Kasumi-1 (cell line): ENCODE measurements at regions not wholly inside any gene's neighbourhood (a gene's known extent, or its start where the extent isn't known, plus 50 kb on each side); places are given as distances from the start of the nearest gene placed in this dataset.

Source experiments
- DNase-seq, 2 experiments: peaks; one replicate each; lab custom pipeline; 2025; lab: John Stamatoyannopoulos, UW

DNA sequence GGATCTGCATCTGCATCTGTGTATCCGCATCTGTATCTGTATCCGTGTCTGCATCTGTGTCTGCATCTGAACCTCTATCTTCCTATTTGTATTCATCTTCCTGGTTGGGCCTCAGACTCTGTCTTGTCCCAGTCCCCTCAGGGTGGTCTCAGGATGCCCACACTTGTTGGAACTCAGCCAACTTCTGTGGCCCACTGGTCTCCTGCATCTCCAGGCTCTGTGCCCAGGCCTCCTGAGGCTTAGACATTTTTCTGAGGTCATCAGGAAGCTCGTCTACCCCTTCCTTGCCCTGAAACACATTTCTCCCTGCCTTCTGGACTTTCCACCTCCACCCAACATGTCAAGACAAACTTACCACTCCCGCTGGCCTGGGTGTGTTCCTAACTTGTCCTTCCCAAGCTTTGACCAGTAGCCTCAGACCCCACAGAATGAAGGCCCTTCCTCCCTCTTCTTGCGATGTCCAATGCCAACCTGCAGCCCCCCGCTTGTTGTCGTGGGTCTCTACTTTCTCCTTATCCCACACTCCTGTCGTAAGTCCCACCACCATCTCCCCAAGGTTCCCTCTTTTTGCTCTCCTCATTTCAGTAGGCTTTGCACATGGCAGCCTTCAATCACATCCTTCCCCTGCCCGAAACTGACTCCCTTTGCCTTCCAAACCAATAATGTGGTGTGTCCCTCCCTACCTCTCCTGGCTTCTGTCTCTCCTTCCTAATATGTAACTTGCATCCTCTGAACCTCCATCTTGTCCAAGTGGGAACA is 176.5 kb downstream of the DLL1 start:
- DNase-seq = no peak

GRCh38 chr6:170113141-170113540 is 177.7 kb downstream of the DLL1 start:
- no peak for DNase-seq

DNA sequence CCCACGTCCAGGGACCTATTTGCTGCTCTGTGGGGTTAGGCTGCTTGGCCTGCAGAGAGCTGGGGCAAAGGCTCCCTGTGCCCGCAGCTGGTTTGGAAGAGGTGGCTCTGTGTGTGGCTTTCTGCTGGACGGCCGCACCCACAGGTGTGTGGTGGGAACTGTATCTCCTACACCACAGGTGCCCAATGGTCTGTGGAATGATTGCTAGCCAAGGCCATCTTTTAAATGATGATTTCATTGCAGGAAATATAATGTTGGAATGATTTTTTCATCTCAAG is 178.4 kb downstream of the DLL1 start:
- DNase-seq = no peak

DNA sequence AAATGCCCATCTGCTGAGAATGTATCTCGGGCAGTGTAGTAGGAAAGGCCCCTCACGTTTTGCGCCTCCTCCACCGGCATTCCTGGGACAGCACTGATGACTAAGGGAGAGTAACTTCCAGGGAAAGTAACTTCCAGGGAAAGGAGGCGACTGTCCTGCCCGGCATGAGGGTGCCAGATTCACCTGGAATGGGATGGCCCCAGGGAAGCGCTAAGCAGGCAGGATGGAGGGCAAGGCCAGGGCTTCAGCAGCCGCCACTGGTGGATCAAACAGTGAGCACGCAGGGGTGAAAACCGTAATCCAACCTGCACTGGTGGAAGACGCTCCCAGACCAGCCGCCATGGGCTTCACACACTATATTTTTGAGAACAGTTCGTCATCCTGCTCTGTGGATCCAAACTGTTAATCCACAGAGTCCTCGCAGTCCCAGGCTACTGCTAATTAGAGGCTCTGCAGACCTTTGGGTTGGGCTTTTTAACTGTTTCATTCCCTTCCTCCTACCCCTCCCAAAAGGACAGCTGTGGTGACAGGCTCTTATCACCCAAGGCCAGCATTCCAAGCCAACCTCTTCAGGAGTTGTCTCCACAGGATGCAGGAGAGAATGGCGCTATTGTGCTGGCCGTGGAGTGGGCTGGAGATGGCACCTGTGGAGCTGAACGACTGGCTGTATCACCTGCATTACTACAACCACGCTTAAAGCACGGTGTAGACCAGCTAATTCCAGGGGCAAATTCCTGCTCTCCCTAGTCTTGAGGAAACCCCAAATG is 178.9 kb downstream of the DLL1 start:
- DNase-seq = no peak

DNA sequence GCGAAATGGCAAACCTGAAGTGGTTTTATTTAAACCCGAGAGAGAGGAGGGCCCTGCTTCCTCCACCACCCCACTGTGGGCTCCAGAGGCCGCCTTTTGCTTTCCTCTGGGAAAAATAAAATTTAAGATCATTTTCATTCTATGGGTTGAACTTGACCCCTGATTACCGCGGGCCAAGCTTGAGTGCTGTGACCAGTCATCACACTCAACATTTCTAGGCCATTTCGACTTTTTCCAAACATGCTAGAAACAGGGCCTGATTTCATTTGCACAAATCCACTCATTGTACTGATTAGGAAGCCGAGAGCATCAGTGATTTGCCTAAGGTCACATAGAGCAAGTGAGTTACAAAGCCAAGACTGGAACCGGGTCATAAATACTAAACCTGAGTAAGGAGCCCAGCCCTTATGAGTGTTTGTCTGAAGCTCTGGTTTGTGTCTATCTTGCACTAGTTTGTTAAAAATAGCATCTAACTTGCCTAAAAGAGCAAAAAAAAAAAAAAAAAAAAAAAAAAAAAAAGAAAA is 179.7 kb downstream of the DLL1 start:
- DNase-seq = no peak

DNA sequence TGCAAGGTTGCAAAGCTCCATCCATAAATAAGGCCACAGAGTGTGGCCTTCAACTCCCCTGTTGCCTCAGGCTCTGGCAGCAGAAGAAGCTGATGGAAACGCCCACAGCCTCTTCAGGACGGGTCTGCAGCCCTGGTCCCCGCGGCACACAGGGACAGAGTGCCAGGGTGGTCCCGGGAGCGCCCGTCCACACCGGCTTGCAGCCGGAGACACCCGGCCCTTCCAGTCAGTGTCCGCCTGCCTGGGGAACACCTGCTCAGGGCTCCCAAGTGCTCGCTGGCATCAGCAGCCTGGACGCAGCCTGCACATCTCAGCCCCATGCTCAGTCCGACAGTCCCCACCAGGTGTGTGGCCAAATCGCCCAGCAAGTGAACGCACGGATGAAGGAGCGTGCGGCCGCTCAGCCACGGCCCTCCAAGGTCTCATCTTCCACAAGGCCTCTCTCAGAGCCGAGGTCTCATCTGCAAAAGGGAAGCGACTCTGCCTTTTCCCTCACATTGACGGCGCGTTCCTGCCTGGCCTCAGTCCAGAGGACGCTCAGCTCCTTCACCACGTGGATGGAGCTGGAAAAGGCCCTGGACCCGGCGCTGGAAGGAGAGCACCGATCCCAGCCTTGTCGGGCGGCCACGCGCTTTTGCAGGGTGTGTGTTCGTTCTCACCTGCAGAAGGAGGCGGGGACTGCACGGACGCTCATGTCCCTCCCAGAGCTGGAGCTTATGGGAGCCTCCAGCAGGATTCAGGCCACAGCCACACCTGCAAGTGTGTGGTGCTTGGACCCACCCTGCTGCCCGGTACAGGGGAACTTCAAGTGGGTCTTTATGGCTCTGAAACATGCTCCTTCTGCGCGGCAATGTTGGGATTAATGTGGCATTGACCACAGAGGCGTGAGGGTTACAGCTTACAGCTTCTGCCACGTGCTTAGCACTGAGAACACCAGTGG is 180.4 kb downstream of the DLL1 start:
- no peak for DNase-seq

DNA sequence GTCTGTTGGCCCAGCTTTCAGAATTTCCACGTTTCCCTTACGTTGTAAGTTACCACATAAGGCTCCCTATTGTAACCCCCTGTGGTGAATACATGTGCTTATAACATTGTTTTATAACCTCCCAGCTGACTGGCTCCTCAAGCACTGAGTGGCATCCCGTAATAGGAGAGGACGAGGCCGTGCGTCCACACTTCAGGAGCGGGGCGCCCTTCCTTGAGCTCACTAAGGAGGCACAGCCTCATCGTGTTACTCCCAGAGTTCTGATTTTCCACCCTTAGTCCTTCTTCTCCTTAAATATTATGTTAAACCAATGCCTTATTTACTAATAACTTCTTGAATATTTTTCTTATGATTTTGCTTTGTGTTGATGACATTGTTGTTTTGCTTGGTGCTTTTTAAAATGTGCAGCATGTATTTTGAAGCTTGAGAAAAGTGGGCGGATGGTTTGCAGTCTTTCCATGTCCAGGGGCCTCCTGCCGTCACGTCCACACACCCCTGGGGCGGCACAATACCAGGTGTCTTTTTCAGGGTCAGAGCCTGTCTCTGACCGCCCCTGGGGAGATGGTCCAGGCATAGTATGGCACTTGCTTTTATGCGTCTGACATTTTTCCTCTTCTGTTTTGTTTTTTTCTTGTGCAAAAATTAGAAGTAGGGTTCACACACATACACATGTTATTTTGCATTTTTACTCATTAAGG is 181.8 kb downstream of the DLL1 start:
- no peak for DNase-seq

GRCh38 chr6:170108456-170108855 is 182.4 kb downstream of the DLL1 start:
- no peak for DNase-seq

DNA sequence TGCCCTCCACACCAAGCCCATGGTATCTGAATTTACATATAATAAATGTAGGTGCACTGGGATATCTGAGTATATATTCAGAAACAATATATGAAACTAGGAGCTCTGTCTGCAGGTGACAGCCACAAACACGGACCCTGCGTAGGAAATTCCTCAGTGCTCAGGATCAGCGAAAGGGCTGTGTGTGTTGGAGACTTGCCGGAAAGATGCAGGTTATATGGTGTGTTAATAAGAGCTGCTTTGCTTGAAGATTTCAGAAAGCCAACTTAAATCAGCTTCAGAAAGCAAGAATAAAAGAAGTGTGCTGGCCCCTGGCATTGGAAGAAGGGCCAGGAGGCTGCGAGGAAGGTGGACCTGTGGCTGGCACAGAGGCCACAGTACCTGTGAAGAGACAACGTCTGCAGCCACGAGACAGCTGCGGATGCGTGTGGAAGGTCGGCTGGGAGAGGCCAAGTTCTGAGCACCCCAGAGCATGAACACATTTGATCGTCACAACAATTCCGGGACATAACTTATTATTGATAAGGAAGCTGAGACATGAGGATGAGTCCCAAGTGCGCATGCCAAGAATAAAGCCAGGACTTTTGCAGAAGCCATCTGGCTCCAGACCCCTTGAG is 183.2 kb downstream of the DLL1 start:
- DNase-seq = no peak

DNA sequence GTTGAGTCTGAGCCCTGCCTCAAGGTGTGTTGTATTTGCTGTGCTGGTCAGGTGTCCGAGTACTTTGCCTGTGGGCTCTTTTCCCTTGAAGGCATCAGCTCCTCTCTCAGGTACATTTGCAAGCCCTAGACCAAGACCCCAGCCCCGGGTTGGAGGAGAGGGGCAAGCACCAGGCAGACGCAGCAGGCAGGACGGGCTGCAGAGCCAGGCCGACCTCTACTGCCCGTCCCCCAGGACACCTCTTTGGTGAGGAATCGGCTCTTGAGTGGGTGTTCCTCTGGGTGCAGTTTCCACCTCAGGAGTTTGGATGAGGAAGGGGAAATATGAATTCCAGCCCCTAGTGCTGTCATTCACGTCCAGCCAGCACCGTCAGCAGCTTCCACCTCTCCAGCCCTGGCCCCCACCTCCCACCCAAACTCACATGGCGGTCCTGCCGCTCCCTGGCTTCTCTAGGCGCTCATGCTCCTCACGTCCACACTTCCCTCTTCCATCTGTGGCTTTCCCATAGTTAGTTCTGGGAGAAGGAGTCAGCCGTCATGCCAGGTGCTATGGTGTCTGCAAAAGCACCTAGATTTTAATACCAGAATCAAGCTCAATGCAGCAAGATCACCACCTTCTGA is 183.9 kb downstream of the DLL1 start:
- DNase-seq = no peak

DNA sequence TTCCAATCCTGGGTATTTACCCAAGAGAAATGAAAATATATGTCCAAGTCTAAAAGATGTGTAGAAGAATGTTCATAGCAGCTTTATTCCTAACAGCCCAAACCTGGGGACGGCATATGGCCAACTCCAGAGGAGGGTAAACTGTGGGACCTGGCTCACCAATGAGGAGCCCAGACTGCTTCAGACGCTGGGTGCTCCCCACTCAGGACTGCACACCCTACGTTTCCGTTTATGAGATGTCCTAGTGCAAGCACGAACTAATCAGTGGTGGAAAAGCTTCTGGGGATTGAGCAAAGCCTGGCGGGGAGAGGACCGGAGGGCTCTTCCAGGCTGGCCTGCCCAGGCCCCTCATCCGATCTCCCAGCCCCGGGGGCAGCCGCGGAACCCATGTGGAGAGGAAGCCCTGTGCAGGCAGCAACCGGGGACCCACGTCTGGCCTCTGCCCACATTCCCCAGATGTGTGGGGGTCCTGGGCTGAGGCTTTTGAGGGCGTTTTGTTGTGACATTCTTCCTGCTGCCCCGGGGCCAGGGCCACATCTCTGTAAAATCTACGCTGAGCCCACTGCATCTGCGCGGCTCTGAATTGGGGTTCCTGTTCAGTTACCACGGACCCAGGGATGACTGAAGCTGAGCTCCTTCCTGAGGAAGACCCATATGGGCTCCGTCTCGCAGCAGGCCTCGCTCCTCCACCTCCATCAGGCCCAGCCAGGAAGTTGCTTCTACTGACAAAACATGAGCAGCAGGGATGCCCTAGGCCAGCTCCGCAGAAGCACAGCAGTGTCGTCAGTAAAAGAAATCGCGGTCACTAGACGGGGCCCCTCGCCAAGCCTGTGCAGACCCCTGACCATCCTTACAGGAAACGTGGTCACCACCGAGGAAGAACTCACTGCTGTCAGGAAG is 188.0 kb downstream of the DLL1 start:
- DNase-seq = no peak

GRCh38 chr6:170102038-170102437 is 188.8 kb downstream of the DLL1 start:
- no peak for DNase-seq

- no peak for DNase-seq
Observed at GRCh38 chr6:170101281-170102035, 189.4 kb downstream of the DLL1 start.

GRCh38 chr6:170100046-170100445 is 190.8 kb downstream of the DLL1 start:
- DNase-seq = no peak

DNA sequence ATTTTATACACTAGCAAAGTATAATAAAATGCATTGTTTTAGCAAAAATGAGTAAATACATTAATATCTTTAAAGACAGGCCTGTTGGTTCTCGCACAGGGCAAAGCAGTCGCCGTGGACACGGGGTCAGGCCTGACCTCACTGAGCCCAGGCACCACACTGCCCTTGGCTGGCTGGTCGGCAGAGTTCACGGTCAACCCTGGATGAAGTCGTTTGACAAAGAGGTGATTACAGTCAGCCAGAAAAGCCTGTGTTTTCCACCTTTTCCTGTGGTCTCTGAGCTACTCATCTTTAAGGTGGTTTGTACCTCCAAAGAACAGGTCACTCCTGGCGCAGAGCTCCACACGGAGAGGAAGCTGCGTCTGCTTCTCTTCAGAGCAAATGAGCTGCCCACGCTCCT is 191.5 kb downstream of the DLL1 start:
- DNase-seq = no peak

DNA sequence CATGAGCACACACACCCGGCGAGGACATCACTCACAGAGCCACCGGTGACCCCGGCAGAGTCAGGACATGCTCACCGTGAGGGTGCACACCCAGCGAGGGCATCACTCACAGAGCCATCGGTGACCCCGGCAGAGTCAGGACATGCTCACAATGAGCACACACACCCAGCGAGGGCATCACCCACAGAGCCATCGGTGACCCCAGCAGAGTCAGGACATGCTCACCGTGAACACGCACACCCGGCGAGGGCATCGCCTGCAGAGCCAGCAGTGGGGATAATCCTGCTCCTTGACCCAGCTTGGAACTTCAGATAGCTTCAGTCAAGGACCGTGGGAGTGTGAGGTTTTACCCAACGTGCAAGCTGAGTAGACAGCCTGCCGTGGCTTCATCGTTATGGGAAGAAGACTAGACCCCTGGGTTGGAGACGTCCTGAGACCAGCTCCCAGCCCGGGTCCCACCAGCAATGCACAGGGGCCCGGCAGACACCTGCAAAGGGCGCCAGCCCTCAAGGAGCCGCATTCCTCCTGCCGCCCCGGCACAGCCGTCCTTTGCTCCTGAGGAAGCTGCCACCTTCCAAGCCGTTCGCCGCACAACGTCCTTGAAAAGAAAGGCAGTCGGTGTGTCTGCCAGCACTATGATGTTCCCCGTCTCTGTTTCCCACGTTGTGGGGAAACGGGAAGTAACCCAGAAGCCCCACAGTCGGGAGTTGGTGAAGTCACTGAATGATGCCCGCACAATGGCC is 192.3 kb downstream of the DLL1 start:
- DNase-seq = no peak

DNA sequence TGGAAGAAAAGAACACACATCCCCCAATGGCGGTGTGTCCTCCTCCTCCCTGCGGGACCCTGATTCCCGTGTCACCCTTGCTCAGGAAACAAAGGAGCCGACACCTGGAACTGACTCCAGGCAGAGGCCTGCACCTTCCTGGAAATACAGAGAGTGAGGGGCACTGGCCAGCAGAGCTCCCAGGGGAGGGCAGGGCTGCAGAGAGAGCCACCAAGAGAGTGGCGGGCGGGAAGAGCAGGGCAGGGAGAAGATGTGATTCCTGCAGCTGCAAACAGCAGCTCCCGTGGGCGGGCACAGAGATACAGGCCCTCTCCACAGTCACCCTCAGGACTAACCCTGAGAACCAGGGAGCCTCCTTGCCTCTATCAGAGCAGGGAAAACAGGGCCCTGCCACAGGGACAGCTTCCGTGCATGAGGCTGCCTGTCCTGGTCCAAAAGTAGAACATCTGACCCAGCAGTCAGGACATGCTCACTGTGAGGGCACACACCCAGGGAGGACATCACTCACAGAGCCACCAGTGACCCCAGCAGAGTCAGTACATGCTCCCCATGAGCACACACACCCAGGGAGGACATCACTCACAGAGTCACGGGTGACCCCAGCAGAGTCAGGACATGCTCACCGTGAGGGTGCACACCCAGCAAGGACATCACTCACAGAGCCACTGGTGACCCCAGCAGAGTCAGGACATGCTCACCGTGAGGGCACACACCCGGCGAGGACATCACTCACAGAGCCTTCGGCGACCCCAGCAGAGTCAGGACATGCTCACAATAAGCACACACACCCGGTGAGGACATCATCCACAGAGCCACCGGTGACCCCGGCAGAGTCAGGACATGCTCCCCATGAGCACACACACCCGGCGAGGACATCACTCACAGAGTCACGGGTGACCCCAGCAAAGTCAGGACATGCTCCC is 193.1 kb downstream of the DLL1 start:
- DNase-seq = no peak
